RCC 7860 (cell line): ENCODE measurements at regions not wholly inside any gene's neighbourhood (a gene's known extent, or its start where the extent isn't known, plus 50 kb on each side); places are given as distances from the start of the nearest gene placed in this dataset.
A peak's percentile ranks its signal among the peaks of the same experiment; 100 is the strongest.

ENCODE experiments used
- DNase-seq: peaks from one replicate; pipeline ENCODE4 v3.0.0-alpha.2; 2015; ENCODE audit warnings: low spot score
- FAIRE-seq: peaks from 2 replicates; lab custom pipeline; 2012; peaks lifted over from hg19 to GRCh38; lab: Jason Lieb, UNC

DNA sequence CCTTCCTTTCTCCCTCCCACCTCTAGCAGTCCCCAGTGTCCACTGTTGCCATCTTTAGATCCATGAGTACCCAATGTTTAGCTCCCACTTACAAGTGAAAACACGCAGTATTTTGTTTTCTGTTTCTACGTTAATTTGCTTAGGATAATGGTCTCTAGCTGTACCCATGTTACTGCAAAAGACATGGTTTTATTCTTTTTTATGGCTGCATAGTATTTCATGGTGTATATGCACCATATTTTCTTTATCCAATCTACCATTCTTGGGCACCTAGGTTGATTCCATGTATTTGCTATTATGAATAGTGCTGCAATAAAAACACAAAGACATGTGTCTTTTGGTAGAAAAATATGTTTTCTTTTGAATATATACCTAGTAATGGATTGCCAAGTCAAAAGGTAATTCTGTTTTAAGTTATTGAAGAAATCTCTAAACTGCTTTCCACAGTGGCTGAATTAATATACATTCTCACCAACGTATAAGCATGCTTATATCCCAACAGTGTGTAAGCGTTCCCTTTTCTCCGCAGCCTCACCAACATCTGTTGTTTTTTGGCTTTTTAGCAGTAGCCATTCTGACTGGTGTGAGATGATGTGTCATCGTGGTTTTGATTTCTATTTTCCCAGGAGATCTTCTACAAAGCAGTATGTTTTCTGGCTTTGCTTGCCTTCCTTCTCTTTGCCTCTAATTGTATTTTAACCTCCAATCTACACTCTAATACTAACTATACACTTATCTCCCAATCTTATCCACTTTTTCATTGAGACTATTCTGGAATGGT lies 179.5 kb upstream of the PHF14 start:
- no peak for FAIRE-seq
- DNase-seq = no peak

DNA sequence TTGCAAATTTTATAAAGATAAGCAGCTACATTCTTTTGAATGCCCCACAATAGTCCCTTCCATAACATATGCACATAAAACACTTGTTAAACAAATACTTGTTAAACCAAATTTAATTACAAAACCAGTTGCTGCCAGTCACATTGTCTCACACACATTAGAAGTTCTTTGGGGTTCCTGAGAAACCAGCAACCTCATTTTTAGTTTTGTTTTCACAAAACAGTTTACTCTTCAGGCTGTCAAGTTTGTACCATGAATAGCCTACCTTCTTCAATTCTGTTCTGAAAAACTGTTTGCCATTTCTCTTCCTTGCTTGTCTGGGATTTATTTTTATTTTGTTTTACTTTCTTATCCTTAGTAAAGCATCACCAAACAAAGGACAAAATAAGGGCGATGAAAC lies 176.5 kb upstream of the PHF14 start:
- no peak for DNase-seq
- FAIRE-seq = no peak

DNA sequence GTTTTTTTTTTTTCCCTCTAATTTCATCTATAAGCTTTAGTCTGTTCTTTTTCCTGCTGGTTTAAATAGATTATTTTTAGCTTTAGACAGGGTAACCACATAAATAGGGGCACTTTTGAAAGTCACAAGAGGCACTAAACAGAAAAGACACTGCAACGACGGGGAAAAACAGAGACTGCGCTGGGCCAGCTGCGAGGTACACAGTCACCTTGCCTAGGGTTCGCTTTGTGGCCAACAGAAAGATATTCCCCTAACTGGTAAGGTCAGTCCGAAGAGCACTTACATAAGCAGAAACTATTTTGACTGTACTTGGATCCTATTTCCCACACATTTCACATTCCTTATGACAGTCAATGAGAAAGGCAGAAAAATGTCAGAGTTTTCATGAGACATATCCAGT lies 175.6 kb upstream of the PHF14 start:
- DNase-seq (no peak), FAIRE-seq (no peak)

DNA sequence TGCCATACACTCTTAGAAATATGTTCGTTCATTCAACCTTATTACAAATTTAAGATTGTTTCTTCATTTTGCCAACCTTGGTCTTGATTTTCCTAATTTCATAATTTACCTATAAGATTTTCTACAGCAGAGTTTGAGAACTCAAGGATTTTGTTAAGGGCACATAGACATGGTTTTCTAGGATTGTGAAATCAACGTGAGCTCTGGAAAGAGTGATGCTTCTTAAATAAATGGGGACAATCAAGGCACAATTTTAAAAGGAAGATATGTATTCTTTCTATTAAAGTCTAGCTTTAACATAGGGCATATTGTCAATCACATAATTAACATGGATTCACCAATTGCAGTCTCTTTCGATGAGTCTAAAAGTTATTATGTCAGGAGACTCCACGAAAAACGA lies 174.2 kb upstream of the PHF14 start:
- FAIRE-seq = no peak

DNA sequence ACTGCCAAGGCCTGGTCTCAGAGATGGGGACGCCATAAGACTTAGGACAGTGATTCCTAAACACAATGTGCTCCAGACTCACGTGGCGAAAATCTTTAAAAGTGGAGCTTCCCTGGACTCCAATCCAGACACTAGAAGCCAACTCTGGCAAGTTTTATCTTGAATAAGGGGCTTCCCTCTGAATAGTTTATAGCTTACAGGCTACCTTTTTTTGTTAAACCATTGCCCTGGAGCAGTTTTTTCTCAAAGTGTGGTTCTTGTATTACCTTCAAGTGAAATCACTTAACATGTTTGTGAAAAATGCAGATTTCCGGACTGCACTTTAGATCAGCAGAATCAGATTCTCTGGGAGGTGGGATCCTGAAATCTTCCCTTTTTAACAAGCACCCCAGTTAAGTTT lies 171.7 kb upstream of the PHF14 start:
- DNase-seq (no peak), FAIRE-seq (no peak)

More for the DNA sequence above, 174.2 kb upstream of the PHF14 start:
- DNase-seq = no peak

DNA sequence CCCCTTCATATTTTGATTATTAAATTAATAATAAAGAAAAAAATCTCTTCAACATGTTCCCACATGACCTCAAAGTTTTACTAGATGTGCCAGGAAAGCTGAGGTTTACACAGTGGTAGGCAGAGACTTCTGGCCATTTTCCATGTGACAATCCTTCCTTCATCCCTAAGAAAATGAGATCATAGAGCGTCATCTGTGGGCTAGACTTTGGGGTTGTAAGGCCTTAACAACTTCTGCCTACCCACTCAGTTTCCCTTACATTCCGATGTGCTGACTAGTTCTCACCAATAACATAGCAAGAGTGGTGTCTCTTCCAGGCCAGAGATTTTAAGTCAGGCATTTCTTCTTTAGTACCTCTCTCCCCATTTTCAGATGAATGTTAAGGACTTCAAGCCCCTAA lies 171.1 kb upstream of the PHF14 start:
- FAIRE-seq (peak; percentile 58), DNase-seq (peak; percentile 83)

DNA sequence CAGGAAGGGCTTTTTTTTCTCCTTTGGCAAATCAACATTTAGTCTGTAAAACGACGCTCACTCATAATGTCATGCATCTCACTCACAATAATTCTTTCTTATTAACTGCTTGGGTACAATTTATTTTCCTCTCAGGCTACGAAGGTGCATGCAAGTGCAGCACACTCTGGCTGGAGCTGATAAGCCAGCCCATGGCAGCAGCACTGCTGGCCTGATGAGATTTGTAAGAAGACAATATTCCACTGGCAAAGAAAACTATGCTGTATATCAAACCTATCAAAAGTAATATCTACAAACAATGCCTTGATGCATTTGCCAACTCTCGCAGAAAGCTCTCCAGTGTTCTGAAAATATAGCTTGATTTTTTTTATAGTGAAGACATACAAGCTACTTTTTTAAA lies 170.0 kb upstream of the PHF14 start:
- no peak for DNase-seq
- FAIRE-seq = no peak

DNA sequence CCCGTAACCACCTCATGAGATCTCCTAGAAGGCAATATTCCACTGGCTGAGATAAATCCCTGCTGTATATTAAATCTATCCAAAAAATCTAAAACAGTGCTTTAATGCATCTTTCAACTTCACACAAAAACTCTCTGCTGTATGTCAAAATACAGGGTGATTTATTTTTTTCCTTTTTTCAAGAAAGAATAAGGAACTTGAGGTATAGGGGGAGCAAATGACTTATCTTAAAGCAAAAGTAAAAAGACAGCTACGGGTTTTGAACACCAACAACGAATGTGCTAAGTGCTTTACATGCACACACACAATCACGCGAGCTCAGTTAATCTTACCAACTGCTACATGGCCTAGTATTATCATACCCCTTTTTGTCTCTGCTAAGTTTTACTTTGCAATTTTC lies 168.9 kb upstream of the PHF14 start:
- no peak for FAIRE-seq
- DNase-seq = no peak

DNA sequence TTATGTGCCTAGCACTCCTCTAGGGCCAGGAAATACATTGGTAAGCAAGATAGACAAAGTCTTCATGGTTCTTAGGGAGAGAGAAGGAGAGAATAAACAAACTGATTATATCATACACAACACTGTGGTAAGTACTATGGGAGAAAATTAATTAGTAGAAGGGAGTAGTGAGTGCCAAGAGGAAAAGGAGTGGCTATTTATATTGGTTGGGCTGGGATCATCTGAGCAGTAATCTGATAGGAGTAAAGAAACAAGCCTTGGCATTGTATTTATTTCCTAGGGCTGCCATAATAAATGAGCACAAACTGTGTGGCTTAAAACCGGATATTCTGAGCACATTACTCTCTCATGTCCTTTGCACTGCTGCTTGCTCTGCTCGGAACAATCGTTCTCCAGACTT lies 158.1 kb upstream of the PHF14 start:
- FAIRE-seq (no peak), DNase-seq (no peak)

DNA sequence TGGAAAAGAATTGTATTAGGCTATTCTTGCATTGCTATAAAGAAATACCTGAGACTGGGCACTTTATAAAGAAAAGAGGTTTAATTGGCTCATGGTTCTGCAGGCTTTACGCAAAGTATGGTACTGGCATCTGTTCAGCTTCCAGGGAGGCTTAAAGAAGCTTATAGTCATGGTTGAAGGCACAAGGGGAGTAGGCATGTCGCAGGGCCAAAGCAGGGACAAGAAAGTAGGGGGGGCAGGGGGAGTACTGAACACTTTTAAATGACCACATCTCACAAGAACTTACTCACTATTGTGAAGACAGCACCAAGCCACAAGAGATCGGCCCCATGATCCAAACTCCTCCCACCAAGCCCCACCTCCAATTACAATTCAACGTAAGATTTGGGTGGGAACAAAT lies 152.5 kb upstream of the PHF14 start:
- no peak for FAIRE-seq

DNA sequence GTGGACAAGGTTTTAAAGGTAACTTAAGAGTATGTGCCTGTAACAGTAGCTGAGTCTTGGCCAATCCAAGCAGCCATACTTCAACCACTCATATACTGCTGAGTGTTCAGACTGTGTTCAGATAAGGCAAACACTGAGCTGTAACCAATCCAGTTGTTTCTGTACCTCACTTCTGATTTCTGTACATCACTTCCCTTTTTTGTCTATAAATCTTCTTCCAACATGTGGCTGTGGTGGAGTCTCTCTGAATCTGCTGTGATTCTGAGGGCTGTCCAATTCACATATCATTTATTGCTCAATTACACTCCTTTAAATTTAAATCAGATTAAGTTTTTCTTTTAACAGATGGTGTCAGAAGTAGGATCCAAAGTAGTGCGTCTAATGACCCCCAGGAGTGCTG lies 149.5 kb upstream of the PHF14 start:
- FAIRE-seq = no peak
- no peak for DNase-seq

More for the DNA sequence above, 152.5 kb upstream of the PHF14 start:
- no peak for DNase-seq

DNA sequence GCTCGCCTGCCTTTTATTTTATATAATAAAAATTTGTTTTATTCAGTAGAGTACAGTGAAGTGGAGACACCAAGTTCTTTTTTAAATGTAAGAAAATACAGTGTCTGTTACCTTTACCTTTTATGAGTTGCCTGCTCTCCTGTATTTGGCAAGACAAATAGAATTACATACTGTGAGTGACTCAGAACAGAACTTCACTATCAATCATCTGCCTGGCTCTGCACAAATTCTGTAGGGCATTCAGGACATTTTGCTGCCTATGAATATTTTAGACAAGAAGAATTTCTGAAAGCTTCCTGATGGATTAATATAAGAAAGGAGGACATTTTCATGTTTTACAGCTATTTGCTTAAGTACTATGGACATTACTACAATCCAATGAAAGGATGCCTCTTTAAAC lies 135.4 kb upstream of the PHF14 start:
- DNase-seq (no peak), FAIRE-seq (no peak)

DNA sequence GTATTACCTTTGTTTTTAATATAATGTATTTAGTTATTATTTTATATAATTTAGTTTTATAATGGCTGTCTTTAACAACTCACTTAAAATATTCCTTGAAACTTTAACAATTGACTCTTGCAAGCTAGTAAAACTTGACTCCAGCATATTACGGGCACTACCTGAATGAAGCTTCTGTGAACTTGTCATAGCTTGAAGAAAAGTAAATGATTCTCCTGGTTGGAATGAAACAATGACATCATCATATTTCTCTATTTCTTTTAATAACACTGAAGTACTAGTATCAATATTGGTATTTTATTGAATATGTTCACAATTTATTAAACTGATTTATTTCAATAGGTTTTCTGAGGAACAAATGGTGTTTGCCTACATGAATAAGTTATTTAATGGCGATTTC lies 128.4 kb upstream of the PHF14 start:
- DNase-seq (no peak), FAIRE-seq (no peak)

DNA sequence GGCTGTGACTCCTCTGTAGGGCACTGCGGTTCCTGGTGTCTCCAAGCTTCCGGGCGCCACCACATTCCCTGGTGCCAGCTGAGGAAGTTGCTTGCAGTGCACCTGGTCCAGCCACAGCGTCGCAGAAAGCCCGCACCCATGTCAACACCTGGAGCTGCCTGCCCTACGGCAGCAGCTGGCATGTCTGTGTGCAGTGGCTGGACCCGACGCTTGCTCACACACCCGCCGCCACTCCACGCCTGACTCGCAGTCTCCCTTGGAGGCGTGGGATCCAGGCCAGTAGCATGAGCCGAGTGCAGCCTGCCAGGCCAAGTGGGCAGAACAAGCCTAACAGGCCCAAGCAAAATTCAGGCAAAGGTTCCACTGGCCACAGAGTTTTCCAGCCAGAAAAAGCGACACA lies 118.1 kb upstream of the PHF14 start:
- FAIRE-seq = no peak

DNA sequence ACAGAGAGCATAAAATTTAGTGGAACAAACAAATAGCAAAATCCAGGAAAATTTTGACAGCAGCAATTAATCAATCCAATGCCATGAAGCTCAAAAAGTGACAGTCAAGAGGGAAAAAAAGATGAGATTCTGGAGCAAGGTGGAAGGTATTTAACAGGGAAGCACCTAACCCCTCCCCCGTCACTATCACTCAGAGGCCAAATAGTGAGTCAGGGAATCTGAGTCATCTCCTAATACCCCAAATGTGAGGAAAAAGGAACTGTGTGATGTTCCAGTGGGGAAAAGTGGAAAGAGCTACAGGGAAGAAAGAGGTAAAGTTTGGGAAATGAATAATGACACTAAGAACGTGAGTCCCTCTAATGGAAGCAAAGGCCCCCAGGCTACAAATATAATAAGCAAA lies 113.2 kb upstream of the PHF14 start:
- DNase-seq (no peak), FAIRE-seq (no peak)

More for the DNA sequence above, 118.1 kb upstream of the PHF14 start:
- DNase-seq = no peak

DNA sequence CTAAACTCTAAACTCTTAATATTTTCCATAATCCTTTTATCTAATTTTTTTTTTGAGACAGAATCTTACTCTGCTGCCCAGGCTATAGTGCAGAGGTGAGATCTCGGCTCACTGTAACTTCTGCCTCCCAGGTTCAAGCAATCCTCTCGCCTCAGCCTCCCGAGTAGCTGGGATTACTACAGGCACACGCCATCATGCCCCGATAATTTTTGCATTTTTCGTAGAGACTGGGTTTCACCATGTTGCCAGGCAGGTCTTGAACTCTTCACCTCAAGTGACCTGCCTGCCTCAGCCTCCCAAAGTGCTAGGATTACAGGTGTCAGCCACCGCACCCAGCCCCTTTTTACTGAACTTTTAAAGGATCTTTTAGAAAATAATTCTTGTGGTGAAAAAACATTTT lies 110.2 kb upstream of the PHF14 start:
- FAIRE-seq = no peak
- DNase-seq = no peak

DNA sequence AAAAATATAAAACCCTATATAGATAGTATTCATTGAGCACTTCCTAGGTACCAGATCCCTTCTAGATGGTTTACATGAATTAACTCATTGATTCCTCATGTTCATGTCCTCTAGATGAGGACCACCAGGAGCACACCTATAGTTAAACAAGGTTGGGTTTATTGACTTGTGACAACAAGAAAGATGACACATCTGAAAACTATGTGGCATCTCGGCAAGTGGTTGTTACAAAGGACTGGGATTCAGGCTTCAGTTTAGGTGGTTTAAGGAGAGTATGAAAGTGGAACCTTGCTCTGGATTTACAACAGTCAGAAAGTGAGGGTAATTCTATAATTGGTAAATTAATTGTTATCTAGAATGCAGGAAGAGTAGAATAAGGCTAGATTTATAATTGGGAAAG lies 99.0 kb upstream of the PHF14 start:
- FAIRE-seq (no peak), DNase-seq (no peak)

DNA sequence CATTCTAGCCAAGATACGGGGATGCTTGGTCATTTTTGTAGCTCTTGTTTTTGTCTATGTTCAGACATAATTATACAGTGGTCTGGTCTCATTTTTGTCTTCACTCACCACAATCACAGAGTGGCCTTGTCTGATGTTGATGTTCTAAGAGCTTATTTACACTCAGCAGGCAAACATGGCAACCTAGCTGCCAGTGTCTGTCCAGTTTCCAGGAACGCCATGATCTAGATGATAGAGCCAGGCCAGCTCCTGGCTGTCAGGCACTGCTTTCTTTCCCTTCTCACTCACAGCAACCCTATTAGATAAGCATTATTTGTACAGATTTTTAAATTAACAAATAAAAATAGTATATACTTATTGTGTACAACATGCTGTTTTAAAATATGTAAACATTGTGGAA lies 98.6 kb upstream of the PHF14 start:
- DNase-seq = no peak
- FAIRE-seq = no peak

DNA sequence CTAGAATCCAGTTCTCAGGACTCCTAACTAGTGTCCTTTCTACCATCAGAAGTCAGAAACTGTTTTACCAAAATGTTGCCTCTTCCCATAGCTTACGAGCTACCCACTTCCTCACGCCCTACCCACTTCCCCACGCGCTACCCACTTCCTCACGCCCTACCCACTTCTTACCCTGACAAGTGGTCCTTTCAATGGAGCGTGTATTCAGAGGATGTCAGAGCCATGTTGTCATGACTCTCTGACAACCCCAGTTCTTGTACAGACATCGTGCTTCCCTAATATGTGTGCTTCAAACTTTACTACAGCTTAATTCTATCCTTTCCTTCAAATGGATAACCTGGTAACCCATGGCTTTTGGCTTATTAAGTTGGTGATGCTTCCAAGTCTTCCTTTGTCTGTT lies 84.8 kb upstream of the PHF14 start:
- DNase-seq (no peak), FAIRE-seq (no peak)

DNA sequence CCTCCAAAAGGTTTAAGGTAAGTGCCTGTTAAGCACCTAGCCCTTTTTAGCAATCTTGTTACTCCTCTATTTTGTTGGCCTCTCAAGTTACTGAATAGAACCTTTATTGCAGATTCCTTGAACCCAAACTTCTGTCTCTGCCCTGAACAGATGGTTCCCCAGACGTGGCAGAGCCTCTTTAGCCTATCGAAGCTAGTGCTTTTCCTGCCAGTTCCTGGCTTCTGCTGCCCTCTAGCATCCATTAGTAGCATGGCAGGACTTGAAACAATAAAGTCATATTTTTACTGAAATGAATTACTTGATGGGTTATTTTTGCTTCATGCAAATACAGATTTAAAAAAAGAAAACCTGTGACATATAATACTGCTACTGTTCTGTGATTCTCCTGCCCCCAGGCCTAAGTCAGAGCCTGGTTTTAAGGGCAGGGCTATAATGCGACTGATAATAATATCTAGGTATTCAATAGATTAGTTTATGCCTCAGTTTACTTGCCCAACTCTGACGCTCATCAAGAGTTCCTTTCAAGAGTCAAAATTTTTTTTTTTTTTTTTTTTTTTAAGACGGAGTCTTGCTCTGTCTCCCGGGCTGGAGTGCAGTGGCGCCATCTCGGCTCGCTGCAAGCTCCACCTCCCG lies 84.3 kb upstream of the PHF14 start:
- FAIRE-seq (peak; percentile 45), DNase-seq (peak; percentile 44)

DNA sequence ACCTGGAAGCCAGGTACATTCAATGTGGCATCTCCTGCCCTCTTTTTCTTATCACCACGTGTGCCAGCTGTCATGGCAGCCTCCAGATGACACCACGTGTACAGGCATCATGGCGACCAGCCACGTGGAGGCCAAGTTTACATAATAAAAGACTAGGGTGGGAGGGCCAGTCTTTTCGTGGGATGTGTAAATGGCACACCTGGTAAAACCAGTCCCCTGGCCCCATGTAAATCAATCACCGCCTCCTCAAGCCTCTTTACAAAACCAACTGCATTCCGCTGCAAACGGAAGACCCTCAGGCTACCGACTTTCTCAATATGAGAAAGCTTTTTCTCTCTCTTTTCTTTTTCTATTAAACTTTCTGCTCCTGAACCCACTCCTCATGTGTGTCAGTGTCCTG lies 65.1 kb upstream of the PHF14 start:
- DNase-seq (no peak), FAIRE-seq (no peak)

DNA sequence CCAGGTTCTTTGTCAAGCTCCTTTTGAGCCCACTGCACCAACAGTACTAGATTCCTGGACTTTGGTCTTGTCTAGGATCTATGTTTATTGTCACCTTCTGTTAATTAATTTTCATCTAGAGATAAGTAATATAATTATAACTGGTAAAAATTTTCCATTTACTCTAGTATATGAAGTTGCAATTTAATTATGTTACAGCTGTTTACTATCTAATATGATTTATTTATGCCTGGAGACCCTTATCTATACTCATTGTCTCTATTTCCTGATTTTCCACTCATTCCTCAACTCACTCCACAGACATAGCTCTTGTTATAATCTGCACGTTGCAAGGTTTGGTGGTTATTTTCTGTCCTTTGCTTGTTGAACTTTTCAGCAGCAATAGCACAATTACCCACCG lies 63.2 kb upstream of the PHF14 start:
- DNase-seq = no peak
- FAIRE-seq = no peak

DNA sequence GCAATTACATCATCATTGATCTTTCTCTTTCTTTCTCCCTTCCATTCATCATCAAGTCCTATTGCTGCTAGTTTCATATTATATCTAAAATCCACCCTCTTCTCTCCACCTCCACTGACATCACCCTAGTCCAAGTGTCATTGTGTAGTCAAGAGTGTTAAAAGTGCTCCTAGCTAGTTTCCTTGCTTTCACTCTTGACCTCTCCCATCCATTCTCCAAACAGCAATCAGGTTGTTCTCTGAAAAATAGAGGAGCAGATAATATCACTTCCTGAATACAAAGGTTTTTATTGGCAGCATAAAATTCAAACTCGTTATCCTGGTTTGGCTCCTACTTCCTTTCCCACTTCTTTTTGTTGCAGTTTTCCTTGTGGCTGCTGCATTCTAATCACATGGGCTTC lies 61.6 kb upstream of the PHF14 start:
- DNase-seq (no peak), FAIRE-seq (no peak)
